Left ventricle myocardium superior (tissue), 1 donor: ENCODE measurements at regions not wholly inside any gene's neighbourhood (a gene's known extent, or its start where the extent isn't known, plus 50 kb on each side); places are given as distances from the start of the nearest gene placed in this dataset.

Experiments used
- ATAC-seq: fragments of 200-7000 bp; cut with Tn5 transposase; one replicate; pipeline ENCODE4 v1.9.1; 2020; ENCODE audit warnings: mild to moderate bottlenecking, moderate library complexity
- DNase-seq: peaks from one replicate; pipeline ENCODE4 v3.0.0-alpha.2; 2020
- intact Hi-C: fragments of 100-400 bp; cut with micrococcal nuclease; formaldehyde crosslinking; loops from one replicate; pipeline ENCODE4 v1.11.0; 2022
- donor health status: DM: no; HTN: yes; CAD: no; lungs with severe emphysema.

DNA sequence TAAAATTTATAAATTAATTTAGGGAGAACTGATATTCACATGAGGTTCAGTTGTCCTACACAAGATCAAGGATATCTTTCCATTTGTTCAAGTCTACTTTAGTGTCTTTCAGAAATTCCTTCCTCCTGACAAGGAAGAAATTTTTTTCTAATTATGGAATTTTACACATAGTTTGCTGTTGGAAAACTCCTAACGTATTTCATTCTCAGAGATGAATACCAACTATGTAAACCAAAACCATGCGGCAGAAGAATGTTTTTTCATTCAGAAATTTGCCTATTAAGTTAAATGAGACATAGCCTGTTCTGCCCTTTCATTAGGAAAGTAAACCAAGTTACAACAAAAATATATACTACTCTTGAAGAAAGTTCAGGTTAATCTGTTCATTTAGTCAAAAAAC is 111.2 kb upstream of the PRDM1 start:
- intact Hi-C loops = no loop called here
- DNase-seq (no peak), ATAC-seq (no peak)

DNA sequence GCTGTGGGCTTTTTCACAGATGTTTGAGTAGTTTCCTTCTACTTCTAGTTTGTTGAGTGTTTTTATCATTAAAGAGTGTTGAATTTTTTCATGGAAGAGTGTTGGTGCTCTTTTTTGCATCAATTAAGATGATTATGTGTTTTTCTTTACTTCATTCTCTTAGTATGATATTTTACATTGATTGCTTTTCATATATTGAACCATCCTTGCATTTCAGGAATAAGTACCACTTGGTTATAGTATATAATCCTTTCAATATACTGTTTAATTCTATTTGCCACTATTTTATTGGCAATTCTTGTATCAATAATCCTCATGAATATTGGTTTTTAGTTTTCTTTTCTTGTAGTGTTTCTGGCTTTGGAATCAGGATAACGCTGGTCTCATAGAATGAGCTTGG is 113.7 kb upstream of the PRDM1 start:
- intact Hi-C loops = no loop called here
- no peak for ATAC-seq
- no peak for DNase-seq

DNA sequence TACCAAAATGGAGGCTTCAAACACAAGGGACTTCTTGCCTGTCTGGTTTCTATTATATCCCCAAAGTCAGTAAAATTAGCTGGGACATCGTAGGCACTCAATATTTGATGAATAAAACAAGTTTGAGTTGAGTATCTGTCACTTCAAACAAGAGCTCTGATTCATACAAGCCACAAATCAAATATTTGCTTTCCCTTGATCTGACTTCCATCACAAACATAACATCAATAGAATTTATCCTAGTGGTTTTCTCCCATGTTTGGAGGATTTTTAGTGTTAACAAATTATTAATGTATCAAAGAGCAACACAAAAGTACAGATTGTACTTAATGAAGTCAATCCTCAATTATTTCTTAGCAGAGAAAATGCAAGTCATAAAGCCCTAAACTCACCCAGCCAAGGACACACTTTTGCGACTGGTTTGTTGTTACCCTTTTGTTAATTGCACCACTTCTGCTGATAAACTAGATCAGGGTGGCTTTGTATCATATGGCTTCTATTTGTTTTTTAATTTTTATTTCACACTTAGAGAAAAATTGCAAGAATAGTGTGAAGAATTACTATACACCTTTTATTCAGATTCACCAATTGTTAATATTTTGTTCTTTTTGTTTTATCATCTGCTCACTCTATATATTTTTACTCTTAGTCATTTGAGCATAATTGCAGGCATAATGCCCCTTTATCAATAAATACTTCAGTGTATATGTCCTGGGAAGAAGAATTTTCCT is 117.4 kb upstream of the PRDM1 start:
- DNase-seq = no peak
- intact Hi-C loops = no loop called here
- ATAC-seq = no peak

DNA sequence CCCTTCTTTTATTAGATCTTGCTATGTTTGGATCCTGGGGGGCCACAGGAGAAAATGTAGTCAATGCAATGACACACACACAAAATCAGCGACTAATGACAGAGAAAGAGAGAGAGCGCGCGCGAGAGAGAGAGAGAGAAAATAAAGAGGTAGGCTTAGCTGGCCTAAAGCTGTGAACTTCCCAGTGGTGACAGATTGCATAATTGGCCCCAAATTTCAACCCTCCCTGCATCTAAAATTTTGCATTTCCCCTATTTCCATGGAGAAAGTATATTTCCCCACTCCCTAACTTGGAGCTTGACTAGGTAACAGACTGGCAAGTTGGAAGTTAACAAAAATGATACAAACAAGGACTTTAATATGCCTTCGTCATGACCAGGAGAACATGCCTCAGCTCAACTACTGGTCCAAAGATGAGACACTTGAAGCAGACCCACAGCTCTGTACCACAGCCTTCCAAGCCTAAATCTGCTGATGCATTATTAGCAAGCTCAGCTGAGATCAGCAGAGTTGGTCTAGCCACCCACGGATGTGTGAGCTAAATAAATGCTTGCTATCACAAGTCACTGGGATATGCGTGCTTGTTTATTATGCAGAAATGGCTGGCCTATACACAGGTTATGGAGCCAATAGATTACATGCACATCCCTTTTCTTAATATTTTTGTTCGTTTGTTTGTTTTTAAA is 118.1 kb upstream of the PRDM1 start:
- intact Hi-C loops = no loop called here
- DNase-seq = no peak
- ATAC-seq = no peak

DNA sequence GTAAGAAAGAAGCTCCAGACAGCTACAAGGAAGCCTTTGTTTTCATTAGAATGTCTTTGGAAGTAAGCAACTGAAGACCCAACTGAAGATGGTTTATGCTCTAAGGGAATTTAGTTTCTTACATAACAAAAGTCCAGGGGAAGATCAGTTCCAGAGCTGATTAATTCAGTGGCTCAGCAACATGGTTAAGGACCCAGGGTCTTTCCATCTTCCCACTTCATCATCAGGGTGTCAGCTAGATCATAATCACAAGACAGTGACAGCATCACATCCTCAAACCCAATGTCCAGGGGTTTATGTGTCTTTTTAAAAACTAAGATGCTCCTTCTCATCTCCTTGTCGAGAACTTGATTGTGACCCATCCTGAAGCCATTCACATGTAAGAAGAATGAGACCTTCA is 119.7 kb upstream of the PRDM1 start:
- ATAC-seq (no peak), DNase-seq (no peak)
- intact Hi-C loops = no loop called here

DNA sequence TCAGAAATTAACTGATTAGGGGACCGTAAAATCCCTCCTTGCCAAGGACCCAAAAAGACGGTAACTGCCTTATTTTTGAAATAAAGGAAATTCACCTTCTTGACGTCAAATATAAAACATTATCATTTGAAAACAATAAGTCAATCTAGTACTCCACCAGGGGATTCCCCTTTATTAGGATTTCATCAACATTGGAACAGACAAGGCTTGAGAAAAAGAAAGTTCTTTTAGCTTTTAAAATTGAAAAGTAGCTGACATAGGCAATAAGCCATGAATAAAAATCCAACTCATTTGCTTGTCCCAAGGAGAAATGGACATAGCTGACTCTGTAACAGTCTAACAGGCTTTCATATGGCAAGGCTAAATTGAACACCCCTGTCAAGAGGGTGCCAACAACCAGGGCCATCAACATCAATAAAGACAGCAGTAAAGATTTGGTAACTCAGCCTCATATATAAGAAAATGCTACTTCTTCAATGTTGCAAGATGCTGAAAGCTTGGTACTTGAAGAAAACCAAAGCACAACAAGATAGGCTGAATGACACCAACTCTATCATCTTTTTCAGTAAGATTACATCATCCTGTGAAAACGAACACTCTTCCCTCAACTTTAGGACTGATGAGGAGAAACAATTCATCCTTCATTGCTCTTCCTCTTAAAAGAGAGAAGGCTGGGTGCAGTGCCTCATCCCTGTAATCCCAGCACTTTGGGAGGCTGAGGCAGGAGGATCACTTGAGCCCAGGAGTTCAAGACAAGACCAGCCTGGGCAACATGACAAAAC is 121.0 kb upstream of the PRDM1 start:
- ATAC-seq (no peak), DNase-seq (no peak)
- intact Hi-C loops = no loop called here

DNA sequence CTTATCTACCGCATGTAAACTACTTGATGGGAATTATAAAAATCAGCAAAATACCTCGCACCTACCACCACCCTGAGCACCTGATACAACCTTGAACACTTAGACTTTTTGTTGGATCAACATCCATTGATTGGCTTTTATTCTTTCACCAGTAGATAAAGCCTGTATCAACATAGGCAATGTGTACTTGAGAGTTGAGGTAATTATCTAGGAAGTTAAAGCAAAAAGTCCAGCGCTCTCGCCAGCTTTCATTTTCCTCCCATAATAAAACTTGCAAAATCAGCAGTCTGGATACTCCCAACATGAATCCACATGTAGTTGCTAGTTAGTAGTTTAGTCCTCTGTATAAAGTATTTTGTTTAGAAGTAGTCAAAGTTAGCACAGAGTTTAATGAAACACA is 132.0 kb upstream of the PRDM1 start:
- intact Hi-C loops = no loop called here
- DNase-seq (no peak), ATAC-seq (no peak)

DNA sequence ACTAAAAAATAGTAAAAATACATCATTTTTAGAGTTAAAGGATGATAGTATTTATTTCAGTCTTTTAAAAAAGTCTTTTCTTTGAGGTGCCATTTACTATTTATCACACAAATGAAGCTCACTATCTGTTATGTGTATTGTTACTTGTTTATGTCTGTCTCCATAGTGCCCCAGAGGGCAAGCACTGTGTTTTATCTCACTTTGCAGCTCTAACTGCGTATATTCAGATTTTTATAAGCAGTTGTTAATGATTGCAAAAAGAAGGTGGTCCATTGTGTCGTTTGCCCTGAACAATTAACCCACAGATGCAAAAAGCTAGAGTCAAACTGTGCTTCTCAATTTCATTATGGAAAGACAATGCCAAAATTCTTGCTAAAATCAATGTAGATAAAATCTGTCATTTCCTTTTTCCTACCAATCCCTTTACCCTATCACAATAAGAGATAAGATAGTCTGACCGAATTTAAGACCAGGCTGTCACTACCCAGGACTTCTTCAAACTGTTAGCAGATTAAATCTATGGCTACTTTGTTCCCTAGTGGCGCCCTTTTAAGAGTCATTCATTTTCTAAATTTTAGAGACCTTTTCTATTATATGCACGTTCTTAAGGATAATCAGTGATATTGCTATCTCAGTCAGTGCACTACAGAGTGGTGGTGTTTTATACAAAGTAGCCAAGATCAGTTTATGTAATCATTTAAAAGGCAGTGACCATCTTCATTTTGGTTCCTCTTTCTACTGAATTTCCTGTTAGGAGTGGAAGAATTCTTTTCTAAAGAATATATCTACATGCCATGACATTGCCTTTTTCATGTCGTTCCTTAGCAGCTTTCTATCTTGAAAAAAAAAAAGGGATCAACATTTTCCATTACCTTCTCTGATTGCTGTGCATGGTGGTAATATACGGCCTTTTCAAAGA is 133.1 kb upstream of the PRDM1 start:
- no peak for ATAC-seq
- intact Hi-C loops = no loop called here
- no peak for DNase-seq

DNA sequence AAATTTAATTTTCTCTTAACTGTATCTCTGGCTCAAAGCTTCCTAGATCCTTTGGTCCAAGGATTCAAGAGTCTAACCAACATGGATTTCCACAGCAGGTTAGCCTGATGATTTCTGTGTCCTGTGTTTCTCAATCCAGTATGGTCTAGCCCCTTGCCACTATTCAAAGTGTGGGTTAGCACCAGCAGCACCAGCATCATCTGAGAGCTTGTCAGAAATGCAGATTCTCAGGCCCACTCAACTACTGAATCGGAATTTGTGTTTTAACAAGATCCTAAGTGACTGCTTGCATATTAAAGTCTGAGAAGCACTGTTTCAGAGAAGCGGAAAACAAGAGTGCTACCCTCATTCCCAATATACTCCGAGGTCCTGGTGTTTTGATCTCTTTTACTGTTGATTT is 133.8 kb upstream of the PRDM1 start:
- DNase-seq = no peak
- ATAC-seq = no peak
- intact Hi-C loops = no loop called here

DNA sequence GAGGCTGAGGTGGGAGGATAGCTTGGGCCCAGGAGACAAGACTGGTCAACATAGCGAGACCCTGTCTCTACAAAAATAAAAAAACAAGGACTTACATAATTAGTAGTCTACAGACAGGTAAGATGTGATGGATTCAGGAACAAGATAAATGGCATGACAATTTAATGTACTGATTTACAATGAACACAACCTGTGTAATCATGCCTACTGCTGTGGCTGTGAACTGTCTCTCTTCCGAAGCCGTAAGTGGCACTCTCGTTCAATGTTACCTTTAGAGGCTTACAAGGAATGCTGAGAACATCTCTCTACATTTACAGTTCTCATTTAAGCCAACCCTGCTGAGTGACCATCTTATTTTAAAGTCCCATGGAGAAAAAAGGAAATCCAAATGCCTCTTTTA is 134.8 kb upstream of the PRDM1 start:
- ATAC-seq (no peak), DNase-seq (no peak)
- intact Hi-C loops = no loop called here

DNA sequence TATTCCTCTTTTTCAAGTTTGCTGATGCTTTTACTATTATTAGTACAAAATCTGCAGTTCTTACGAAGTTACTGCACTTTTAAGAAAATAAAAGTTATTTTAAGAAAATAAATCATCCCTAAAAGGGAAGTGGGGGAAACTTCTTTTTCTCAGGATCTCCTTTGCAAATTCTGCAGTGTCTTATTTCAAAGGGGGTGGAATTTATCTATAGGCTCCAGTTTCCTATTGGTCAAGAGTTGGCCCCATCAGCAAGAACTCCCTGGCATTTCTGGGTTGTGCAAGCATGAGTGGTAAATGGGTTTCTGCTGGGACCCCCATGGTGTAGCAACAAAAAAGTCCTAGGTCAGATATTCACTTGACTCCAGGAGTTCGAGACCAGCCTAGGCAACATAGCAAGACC is 136.3 kb upstream of the PRDM1 start:
- ATAC-seq (no peak), DNase-seq (no peak)
- intact Hi-C loops = no loop called here

DNA sequence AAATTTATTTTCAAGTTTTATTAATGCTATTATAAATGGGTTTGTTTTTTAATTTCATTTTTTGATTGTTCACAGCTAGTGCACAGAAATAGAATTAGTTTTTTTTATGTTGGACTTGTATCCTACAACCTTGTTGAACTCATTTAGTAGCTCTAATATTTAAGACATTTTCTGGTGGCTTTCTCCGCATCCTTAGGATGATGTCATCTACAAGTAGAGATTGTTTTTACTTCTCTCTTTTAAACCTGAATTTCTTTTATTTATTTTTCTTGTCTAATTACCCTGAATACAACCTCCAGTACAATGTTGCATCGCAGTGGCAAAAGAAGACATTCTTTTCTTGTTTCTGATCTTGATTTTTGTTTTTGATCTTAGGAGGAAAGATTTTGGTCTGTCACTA is 142.6 kb upstream of the PRDM1 start:
- intact Hi-C loops = no loop called here
- no peak for DNase-seq
- no peak for ATAC-seq

DNA sequence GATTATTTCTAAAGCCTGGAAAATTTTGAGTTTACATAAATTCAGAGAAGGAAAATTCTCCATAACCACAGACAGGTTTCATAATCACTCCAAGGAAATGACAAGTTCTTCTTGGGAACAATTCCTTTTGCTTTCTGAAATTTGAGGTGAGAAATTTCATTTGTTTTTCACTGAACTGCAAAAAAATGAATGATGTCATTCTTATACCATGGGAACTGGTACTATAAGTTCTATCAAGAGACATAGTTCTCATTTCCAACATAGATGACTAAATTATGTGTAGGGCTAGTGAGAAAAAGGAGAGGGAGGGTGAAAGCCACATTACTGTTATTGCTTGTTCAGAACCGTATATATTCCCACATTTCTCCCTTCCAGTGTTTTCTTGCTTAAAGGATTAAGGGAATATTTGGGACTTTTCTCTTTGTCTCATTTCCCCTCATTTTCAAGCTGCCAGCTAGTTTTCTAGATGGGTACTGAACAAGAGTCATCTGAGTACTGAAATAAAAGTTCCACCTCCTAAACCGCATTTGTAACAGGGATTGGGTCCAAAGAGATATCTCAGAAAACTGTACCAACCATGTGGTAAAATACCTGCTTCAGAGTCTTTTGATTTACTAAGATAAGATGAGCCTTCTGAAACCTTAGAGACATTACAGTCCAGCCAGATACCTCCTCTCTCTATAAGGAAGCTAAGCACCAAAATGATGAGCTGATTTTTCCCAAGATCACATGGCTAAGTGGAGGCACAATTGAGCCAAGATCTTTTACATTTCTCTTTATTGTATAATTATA is 144.3 kb upstream of the PRDM1 start:
- ATAC-seq (no peak), DNase-seq (no peak)
- intact Hi-C loops = no loop called here

DNA sequence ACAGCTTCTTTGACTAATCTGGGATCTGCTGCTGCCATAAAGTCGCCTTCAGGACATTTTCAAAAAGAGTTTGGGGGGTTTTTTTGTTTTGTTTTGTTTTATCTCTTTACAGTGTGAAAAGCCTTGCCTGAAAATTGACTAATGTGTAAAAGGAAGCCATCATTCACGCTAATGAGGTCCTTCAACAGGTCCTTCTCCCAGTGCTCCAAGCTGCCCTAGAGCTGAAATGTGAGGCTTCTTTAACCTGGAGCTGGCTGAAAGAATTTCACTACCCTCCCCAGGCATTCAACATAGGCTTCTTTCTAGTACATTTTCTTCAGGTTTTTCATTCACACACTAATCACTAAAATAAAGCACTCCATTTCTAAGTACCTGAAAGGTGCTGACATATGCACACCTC is 145.1 kb upstream of the PRDM1 start:
- ATAC-seq = no peak
- no peak for DNase-seq
- intact Hi-C loops = no loop called here

DNA sequence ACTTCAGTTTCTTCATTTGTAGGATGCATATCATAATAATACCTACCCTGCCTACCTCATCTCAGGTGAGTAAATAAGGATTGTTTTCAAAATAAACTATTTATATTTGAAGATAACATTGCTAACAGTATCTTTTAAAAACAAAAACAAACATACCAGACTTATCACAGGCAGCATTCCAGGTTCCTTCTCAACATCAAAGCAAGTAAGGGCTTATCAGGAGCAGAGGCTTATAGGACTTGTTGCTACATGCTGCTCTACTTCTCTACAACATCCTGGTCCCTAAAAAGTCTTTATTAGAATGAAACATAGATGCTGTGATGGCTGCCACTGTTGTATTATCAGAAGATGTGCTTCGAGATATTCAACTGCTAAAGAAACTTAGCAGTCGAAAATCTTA is 149.2 kb upstream of the PRDM1 start:
- no peak for ATAC-seq
- intact Hi-C loops = no loop called here
- DNase-seq = no peak

DNA sequence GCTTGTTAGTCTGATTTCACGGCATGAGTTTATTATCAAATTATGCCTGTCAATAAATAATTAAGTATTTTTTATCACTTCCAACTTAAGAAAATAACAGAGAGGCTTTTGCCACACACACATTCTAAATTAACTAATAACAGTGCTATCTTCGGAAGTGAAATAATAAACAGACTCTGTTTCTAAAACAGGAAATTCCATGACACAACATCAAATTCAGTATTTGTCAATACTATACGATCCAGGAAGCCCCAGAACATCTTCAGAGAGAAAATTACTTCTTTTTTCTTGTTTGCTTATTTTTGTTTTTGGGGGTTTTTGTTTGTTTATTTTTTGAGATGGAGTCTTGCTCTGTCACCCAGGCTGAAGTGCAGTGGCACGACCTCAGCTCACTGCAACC is 150.7 kb upstream of the PRDM1 start:
- intact Hi-C loops = no loop called here
- ATAC-seq = no peak
- DNase-seq = no peak

DNA sequence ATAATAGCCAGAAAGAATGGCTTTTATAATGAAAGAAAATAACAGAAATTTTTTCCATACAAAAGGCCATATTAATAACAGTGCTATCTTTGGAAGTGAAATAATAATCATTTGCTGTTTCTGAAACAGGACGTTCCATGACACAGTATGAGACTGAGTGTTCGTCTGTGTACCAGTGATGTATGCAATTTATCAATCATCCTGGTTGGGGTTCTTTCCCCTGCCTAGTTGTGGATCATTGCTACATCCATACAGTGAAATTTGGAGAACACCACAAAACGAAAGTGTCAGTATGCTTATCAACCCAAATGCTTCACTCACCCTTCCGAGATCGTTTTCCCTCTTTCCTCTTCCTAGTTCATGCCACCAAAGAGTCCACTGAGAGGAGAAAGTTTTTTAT is 151.4 kb upstream of the PRDM1 start:
- intact Hi-C loops = no loop called here
- DNase-seq = no peak
- no peak for ATAC-seq

DNA sequence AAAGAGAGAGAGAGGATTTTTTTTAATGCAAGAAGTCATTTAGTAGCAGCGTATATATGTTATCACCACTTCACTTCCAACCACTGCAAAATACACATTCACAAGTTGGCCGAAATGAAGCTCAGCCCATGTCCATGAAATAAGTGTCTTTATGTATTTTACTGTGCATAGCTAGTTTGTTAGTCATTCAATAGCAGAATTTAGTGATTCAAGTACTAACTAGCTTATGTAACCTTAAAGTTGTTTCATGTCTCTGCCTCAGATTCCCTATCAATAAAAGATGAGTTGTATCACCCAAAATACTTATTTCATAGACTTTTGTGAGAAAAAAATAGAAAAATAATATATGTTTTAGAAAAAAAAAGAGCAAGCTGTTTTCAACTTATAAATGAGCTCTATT is 153.7 kb upstream of the PRDM1 start:
- intact Hi-C loops = no loop called here
- ATAC-seq = no peak
- DNase-seq = no peak

DNA sequence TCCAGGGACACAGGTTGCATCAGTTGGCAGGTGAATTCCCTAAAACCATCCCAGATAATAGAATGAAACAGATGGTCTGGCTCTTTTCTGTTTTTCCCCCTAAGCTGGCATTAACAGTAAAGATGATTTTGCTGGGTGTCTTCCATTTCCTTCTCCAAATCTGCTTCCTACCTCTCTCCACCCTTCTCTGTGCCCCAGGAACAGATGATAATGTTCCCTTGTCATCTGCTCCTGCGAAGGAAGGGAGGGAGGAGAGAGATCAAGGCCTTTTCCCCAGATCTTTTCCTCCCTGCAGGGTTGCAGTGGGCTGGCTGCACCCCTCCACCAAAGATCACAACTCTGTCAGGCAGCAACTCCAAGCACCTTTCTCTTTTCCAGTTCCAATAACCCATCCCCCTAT is 156.5 kb upstream of the PRDM1 start:
- intact Hi-C loops = no loop called here
- DNase-seq (no peak), ATAC-seq (no peak)
